Endothelial cell of umbilical vein (primary cell): ENCODE measurements at regions not wholly inside any gene's neighbourhood (a gene's known extent, or its start where the extent isn't known, plus 50 kb on each side); places are given as distances from the start of the nearest gene placed in this dataset.

Experiments
- BruUV-seq: library from RNA; stranded (reverse); fragments of 400-500 nt; replicated peaks from 2 replicates; lab custom pipeline; 2021; lab: Mats Ljungman, UMichigan
- CTCF ChIA-PET: fragments of 300-600, 350-600 bp; sonication (Branson Sonifier 250); formaldehyde crosslinking; loops from one replicate; lab custom pipeline; 2021; ENCODE audit warnings: antibody characterized with exemption, inconsistent platforms; lab: Charles Lee
- POLR2A ChIA-PET: fragments of 300-600, 350-600 bp; sonication (Branson Sonifier 250); formaldehyde crosslinking; loops from one replicate; lab custom pipeline; 2021; ENCODE audit warnings: antibody characterized with exemption, inconsistent platforms; lab: Charles Lee
- DNase-seq: peaks from one replicate; pipeline ENCODE4 v3.0.0-alpha.2; 2011; ENCODE audit warnings: low read depth, low spot score
- FAIRE-seq: peaks from 2 replicates; lab custom pipeline; 2011; peaks lifted over from hg19 to GRCh38; lab: Jason Lieb, UNC
- H2AFZ ChIP-seq: 2 replicates; pipeline ENCODE4 v1.6.0; 2012; ENCODE audit warnings: low read depth, low read length, control low read depth, inconsistent platforms
- H3K27ac ChIP-seq: 2 replicates; pipeline ENCODE4 v1.5.1; 2011; ENCODE audit warnings: low read depth, mild to moderate bottlenecking, control low read depth, low read length, moderate library complexity; ENCODE audit not compliant: insufficient read depth
- H3K27me3 ChIP-seq, 2 experiments: 2 replicates each; pipeline versions ENCODE4 v1.6.0 to v1.6.1; 2011; ENCODE audit warnings: low read length in 2 of 2, mixed read lengths in 1 of 2; ENCODE audit not compliant: control insufficient read depth in 2 of 2, insufficient read depth in 2 of 2
- H3K36me3 ChIP-seq, 2 experiments: 2 replicates in 1 of 2; 3 replicates in 1 of 2; pipeline ENCODE4 v1.5.1; 2011; ENCODE audit warnings: low read length in 2 of 2, mild to moderate bottlenecking in 1 of 2, moderate library complexity in 1 of 2; ENCODE audit not compliant: control insufficient read depth in 2 of 2, insufficient read depth in 2 of 2; ENCODE audit errors: extremely low read depth in 1 of 2
- H3K4me1 ChIP-seq: 3 replicates; pipeline ENCODE4 v1.5.1; 2011; ENCODE audit warnings: mild to moderate bottlenecking, low read length; ENCODE audit not compliant: control insufficient read depth, insufficient read depth; ENCODE audit errors: extremely low read depth
- H3K4me2 ChIP-seq: 2 replicates; pipeline ENCODE4 v1.6.1; 2011; ENCODE audit warnings: low read length, control low read depth, mixed read lengths; ENCODE audit not compliant: insufficient read depth
- H3K4me3 ChIP-seq, 3 experiments: fragments of 200-600 bp in 1 of 3; sonication (generic), shearing (Covaris generic) in 1 of 3; replicated peaks in 1 of 3; 2 replicates each; pipeline ENCODE4 v1.5.1; 2011 to 2016; ENCODE audit warnings: control low read depth in 3 of 3, low read length in 3 of 3, mild to moderate bottlenecking in 2 of 3, inconsistent platforms in 1 of 3, low read depth in 1 of 3, moderate library complexity in 1 of 3; ENCODE audit not compliant: insufficient read depth in 1 of 3
- H3K79me2 ChIP-seq: 2 replicates; pipeline ENCODE4 v1.6.0; 2012; ENCODE audit warnings: low read length, inconsistent platforms; ENCODE audit not compliant: control insufficient read depth, insufficient read depth
- H3K9ac ChIP-seq: replicated peaks from 2 replicates; pipeline ENCODE3; 2011; ENCODE audit warnings: low read length, control low read depth; ENCODE audit not compliant: insufficient read depth; ENCODE audit errors: extremely low read depth
- H3K9me1 ChIP-seq: replicated peaks from 3 replicates; pipeline ENCODE4 v1.6.0; 2011; ENCODE audit warnings: mild to moderate bottlenecking, low read length; ENCODE audit not compliant: control insufficient read depth, insufficient read depth; ENCODE audit errors: extremely low read depth
- H3K9me3 ChIP-seq: replicated peaks from 2 replicates; pipeline ENCODE4 v1.5.1; 2012; ENCODE audit warnings: low read length, inconsistent platforms; ENCODE audit not compliant: control insufficient read depth, insufficient read depth
- H4K20me1 ChIP-seq: replicated peaks from 2 replicates; pipeline ENCODE3; 2011; ENCODE audit warnings: mild to moderate bottlenecking, low read length; ENCODE audit not compliant: control insufficient read depth, insufficient read depth; ENCODE audit errors: extremely low read depth
- CTCF ChIP-seq, 2 donors: IDR thresholded peaks; 1 replicate in 1 of 2; 2 replicates in 1 of 2; pipeline ENCODE4 v1.5.1; 2011; ENCODE audit warnings: low read length in 2 of 2, mild to moderate bottlenecking in 2 of 2, moderate library complexity in 2 of 2, control low read depth in 1 of 2, inconsistent platforms in 1 of 2, low read depth in 1 of 2; ENCODE audit not compliant: insufficient read depth in 1 of 2; ENCODE audit errors: extremely low read depth in 1 of 2
- EZH2 ChIP-seq: IDR thresholded peaks from 2 replicates; pipeline ENCODE4 v1.6.1; 2012; ENCODE audit warnings: borderline replicate concordance, low read depth, mild to moderate bottlenecking, moderate library complexity, low read length, inconsistent platforms; ENCODE audit not compliant: severe bottlenecking
- FOS ChIP-seq: IDR thresholded peaks from 2 replicates; pipeline ENCODE4 v1.6.1; 2011; ENCODE audit warnings: mild to moderate bottlenecking, low read length, moderate library complexity, borderline replicate concordance; ENCODE audit not compliant: insufficient read depth
- GATA2 ChIP-seq: IDR thresholded peaks from 2 replicates; pipeline ENCODE4 v1.7.0; 2011; ENCODE audit warnings: low read depth, mild to moderate bottlenecking, moderate library complexity, mixed read lengths, low read length; ENCODE audit not compliant: insufficient read length, insufficient read depth
- JUN ChIP-seq: IDR thresholded peaks from 2 replicates; pipeline ENCODE4 v1.6.1; 2011; ENCODE audit warnings: borderline replicate concordance, low read depth; ENCODE audit not compliant: insufficient read length, insufficient read depth
- MAX ChIP-seq: IDR thresholded peaks from 2 replicates; pipeline ENCODE4 v1.6.1; 2011; ENCODE audit not compliant: insufficient read depth, insufficient read length
- MYC ChIP-seq: IDR thresholded peaks from one replicate; pipeline ENCODE4 v1.6.1; 2011; ENCODE audit warnings: mild to moderate bottlenecking, low read depth, low read length
- POLR2A ChIP-seq: IDR thresholded peaks from 2 replicates; pipeline ENCODE4 v1.6.1; 2012; ENCODE audit warnings: low read depth, mild to moderate bottlenecking, control low read depth, low read length
- POLR2AphosphoS5 ChIP-seq: IDR thresholded peaks from 2 replicates; pipeline ENCODE4 v1.6.1; 2012; ENCODE audit warnings: low read depth, mild to moderate bottlenecking, control low read depth, low read length, moderate library complexity; ENCODE audit not compliant: insufficient read depth
- dilution Hi-C: fragments of 300-500 bp; cut with MboI; formaldehyde crosslinking; loops from one replicate; pipeline ENCODE4 v1.15.0; 2019; ENCODE audit warnings: low sequenced_read_pairs; ENCODE audit not compliant: extremely low pct_ligation_motif_present
- intact Hi-C: fragments of 100-400 bp; cut with micrococcal nuclease; formaldehyde crosslinking; loops from one replicate; pipeline ENCODE4 v1.10.0; 2022

- ChIA-PET CTCF (no interaction called here), POLR2A (no interaction called here)
- DNase-seq (no peak), FAIRE-seq (no peak)
- intact Hi-C loops (no loop called here), dilution Hi-C loops (no loop called here)
- H3K27me3 ChIP-seq = no peaks in the 10 kb centered on the region
- BruUV-seq = no TSS peak
- H3K4me3 ChIP-seq = no peak overlapping the region
- no peak for TF ChIP-seq MYC
- TF ChIP-seq GATA2 = no peak
- TF ChIP-seq POLR2AphosphoS5 = no peak
- no peak for TF ChIP-seq MAX
- no peak for TF ChIP-seq JUN
- TF ChIP-seq POLR2A = no peak
- TF ChIP-seq EZH2 = no peak
- no peak for TF ChIP-seq CTCF (IDR thresholded peaks at IDR 0.05; ENCODE audit: extremely low read depth in 1 of 2, insufficient read depth in 1 of 2, low read depth in 1 of 2, low read length in 2 of 2)
- TF ChIP-seq FOS = no peak
- H2AFZ ChIP-seq = no peak overlapping the region
- no peak overlapping the region for H3K27ac ChIP-seq
- H3K9ac ChIP-seq = no peak overlapping the region
- H4K20me1 ChIP-seq = no peaks in the 10 kb centered on the region
- peaks cover 2% of the 10 kb centered on the region for H3K9me3 ChIP-seq
- H3K9me1 ChIP-seq = no peaks in the 10 kb centered on the region
- H3K79me2 ChIP-seq = no peaks in the 10 kb centered on the region
- H3K4me2 ChIP-seq = no peak overlapping the region
- no peaks in the 10 kb centered on the region for H3K36me3 ChIP-seq
- H3K4me1 ChIP-seq = no peaks in the 10 kb centered on the region
Measured at GRCh38 chr6:153814136-153814535, 224.9 kb upstream of the OPRM1 start.
